ENCODE measurements at regions not wholly inside any gene's neighbourhood (a gene's known extent, or its start where the extent isn't known, plus 50 kb on each side); places are given as distances from the start of the nearest gene placed in this dataset.

- intact Hi-C loops (cut with DNase I), result no loop called here
- TF ChIP-seq POLR2AphosphoS5 (IDR thresholded peaks at IDR 0.05), result no peak
- TF ChIP-seq POLR2A (IDR thresholded peaks at IDR 0.05), result no peak
- no peak for TF ChIP-seq CTCF (IDR thresholded peaks at IDR 0.05)
- Histone ChIP-seq H3K36me3 (no peaks in the 10 kb centered on the region), H3K4me3 (no peak overlapping the region), H3K9me3 (no peaks in the 10 kb centered on the region), H3K27ac (no peak overlapping the region), H3K4me1 (replicated peaks) (no peaks in the 10 kb centered on the region), H3K27me3 (replicated peaks; ENCODE audit: insufficient read depth) (no peaks in the 10 kb centered on the region)
- no peak for DNase-seq (ENCODE audit: low spot score)
- WGBS, result 79% methylated on average over 9 of the region's 9 CpGs
These were observed 153.6 kb downstream of the BMP2 start for GRCh38 chr20:6920991-6921613.

GRCh38 chr20:6921717-6922386 lies 154.4 kb downstream of the BMP2 start:
- H3K4me1 ChIP-seq (replicated peaks), result no peaks in the 10 kb centered on the region
- no peak overlapping the region for H3K27ac ChIP-seq
- H3K27me3 ChIP-seq (replicated peaks; ENCODE audit: insufficient read depth), result no peaks in the 10 kb centered on the region
- no peaks in the 10 kb centered on the region for H3K36me3 ChIP-seq
- no peak overlapping the region for H3K4me3 ChIP-seq
- intact Hi-C loops (cut with DNase I), result no loop called here
- TF ChIP-seq POLR2A (IDR thresholded peaks at IDR 0.05), result no peak
- TF ChIP-seq CTCF (IDR thresholded peaks at IDR 0.05), result no peak
- no peak for TF ChIP-seq POLR2AphosphoS5 (IDR thresholded peaks at IDR 0.05)
- WGBS, result 60% methylated on average over 1 of the region's 1 CpG
- no peaks in the 10 kb centered on the region for H3K9me3 ChIP-seq
- no peak for DNase-seq (ENCODE audit: low spot score)

- no peak for DNase-seq (ENCODE audit: low spot score)
- Histone ChIP-seq H3K9me3 (no peaks in the 10 kb centered on the region), H3K36me3 (no peaks in the 10 kb centered on the region), H3K4me3 (no peak overlapping the region), H3K27me3 (replicated peaks; ENCODE audit: insufficient read depth) (no peaks in the 10 kb centered on the region), H3K4me1 (replicated peaks) (no peaks in the 10 kb centered on the region), H3K27ac (no peak overlapping the region)
- intact Hi-C loops (cut with DNase I), result no loop called here
- no peak for TF ChIP-seq POLR2A (IDR thresholded peaks at IDR 0.05)
These were observed 157.2 kb downstream of the BMP2 start for GRCh38 chr20:6924681-6925080.

GRCh38 chr20:6925744-6926278 lies 158.3 kb downstream of the BMP2 start:
- DNase-seq (ENCODE audit: low spot score), result no peak
- H3K4me1 ChIP-seq (replicated peaks), result no peaks in the 10 kb centered on the region
- intact Hi-C loops (cut with DNase I), result no loop called here
- WGBS, result 22% methylated on average over 2 of the region's 2 CpGs
- H3K27me3 ChIP-seq (replicated peaks; ENCODE audit: insufficient read depth), result no peaks in the 10 kb centered on the region
- no peak for TF ChIP-seq POLR2AphosphoS5 (IDR thresholded peaks at IDR 0.05)
- TF ChIP-seq POLR2A (IDR thresholded peaks at IDR 0.05), result no peak
- TF ChIP-seq CTCF (IDR thresholded peaks at IDR 0.05), result no peak
- H3K36me3 ChIP-seq, result no peaks in the 10 kb centered on the region
- no peaks in the 10 kb centered on the region for H3K9me3 ChIP-seq
- H3K4me3 ChIP-seq, result no peak overlapping the region
- H3K27ac ChIP-seq, result no peak overlapping the region

GRCh38 chr20:6940048-6940447 lies 172.6 kb downstream of the BMP2 start:
- Histone ChIP-seq H3K27ac (no peak overlapping the region), H3K4me1 (replicated peaks) (no peaks in the 10 kb centered on the region), H3K9me3 (no peaks in the 10 kb centered on the region), H3K27me3 (replicated peaks; ENCODE audit: insufficient read depth) (no peaks in the 10 kb centered on the region), H3K36me3 (no peaks in the 10 kb centered on the region), H3K4me3 (no peak overlapping the region)
- intact Hi-C loops (cut with DNase I), result no loop called here
- DNase-seq (ENCODE audit: low spot score), result no peak
- WGBS, result 72% methylated on average over 5 of the region's 5 CpGs
- TF ChIP-seq POLR2A (IDR thresholded peaks at IDR 0.05), result no peak
- TF ChIP-seq POLR2AphosphoS5 (IDR thresholded peaks at IDR 0.05), result no peak
- TF ChIP-seq CTCF (IDR thresholded peaks at IDR 0.05), result no peak
